WI38 (cell line): ENCODE measurements at regions not wholly inside any gene's neighbourhood (a gene's known extent, or its start where the extent isn't known, plus 50 kb on each side); places are given as distances from the start of the nearest gene placed in this dataset.

ENCODE experiments used
- H3K4me3 ChIP-seq: 2 replicates; pipeline ENCODE4 v1.5.1; 2011; ENCODE audit warnings: low read depth, mild to moderate bottlenecking, control low read depth, low read length
- CTCF ChIP-seq: IDR thresholded peaks from 2 replicates; pipeline ENCODE4 v1.5.1; 2012; ENCODE audit warnings: low read depth, mild to moderate bottlenecking, control low read depth, low read length

GRCh38 chr13:48904668-48905290, 70.9 kb upstream of the FNDC3A start:
- no peak overlapping the region for H3K4me3 ChIP-seq
- no peak for TF ChIP-seq CTCF

- no peak overlapping the region for H3K4me3 ChIP-seq
- TF ChIP-seq CTCF = no peak
These were observed 69.5 kb upstream of the FNDC3A start for GRCh38 chr13:48906200-48906599.

GRCh38 chr13:48908381-48909055, 67.2 kb upstream of the FNDC3A start:
- no peak overlapping the region for H3K4me3 ChIP-seq
- TF ChIP-seq CTCF = no peak

GRCh38 chr13:48909056-48909389, 66.7 kb upstream of the FNDC3A start:
- no peak for TF ChIP-seq CTCF
- H3K4me3 ChIP-seq = no peak overlapping the region

- TF ChIP-seq CTCF = no peak
- no peak overlapping the region for H3K4me3 ChIP-seq
These were observed 65.0 kb upstream of the FNDC3A start for GRCh38 chr13:48910686-48911085.

GRCh38 chr13:48919751-48920150, 56.0 kb upstream of the FNDC3A start:
- no peak for TF ChIP-seq CTCF

GRCh38 chr13:48920730-48921129, 55.0 kb upstream of the FNDC3A start:
- no peak for TF ChIP-seq CTCF
- no peak overlapping the region for H3K4me3 ChIP-seq

More at GRCh38 chr13:48919751-48920150, 56.0 kb upstream of the FNDC3A start:
- no peak overlapping the region for H3K4me3 ChIP-seq
